KBM-7 (cell line): ENCODE measurements at regions not wholly inside any gene's neighbourhood (a gene's known extent, or its start where the extent isn't known, plus 50 kb on each side); places are given as distances from the start of the nearest gene placed in this dataset.
"Not testable (repeated sequence)": the region's sequence is repeated elsewhere in the genome, so short reads cannot be mapped to it uniquely, and the experiment has no call there.

Experiments
- DNase-seq: peaks from one replicate; pipeline ENCODE4 v3.0.0-alpha.2; 2015
- in situ Hi-C: fragments of 300-500 bp; cut with MboI; formaldehyde crosslinking; loops from 2 replicates; pipeline ENCODE4 v1.14.3; 2020; ENCODE audit warnings: low sequenced_read_pairs, low pct_unique_long_range_greater_than_20kb, mixed read lengths

GRCh38 chr2:38243186-38243880 is 133.7 kb downstream of the ATL2 start:
- no peak for DNase-seq

GRCh38 chr2:38239452-38239851 is 137.6 kb downstream of the ATL2 start:
- in situ Hi-C loops, result no loop called here
- DNase-seq, result no peak

More at GRCh38 chr2:38243186-38243880, 133.7 kb downstream of the ATL2 start:
- in situ Hi-C loops, result no loop called here

- in situ Hi-C loops, DNase-seq: not testable (repeated sequence)
These were observed 138.4 kb downstream of the ATL2 start for GRCh38 chr2:38238705-38239104.

GRCh38 chr2:38237311-38237710 is 139.8 kb downstream of the ATL2 start:
- in situ Hi-C loops, result no loop called here
- no peak for DNase-seq

- no peak for DNase-seq
- in situ Hi-C loops, result no loop called here
These were observed 143.7 kb downstream of the ATL2 start for GRCh38 chr2:38233231-38233983.

- no peak for DNase-seq
- in situ Hi-C loops, result no loop called here
These were observed 144.6 kb downstream of the ATL2 start for GRCh38 chr2:38232454-38232853.

- in situ Hi-C loops, result no loop called here
- no peak for DNase-seq
These were observed 146.3 kb downstream of the ATL2 start for GRCh38 chr2:38230756-38231155.

- DNase-seq, result no peak
- in situ Hi-C loops, result no loop called here
These were observed 148.3 kb downstream of the ATL2 start for GRCh38 chr2:38228753-38229152.

- in situ Hi-C loops, result no loop called here
- DNase-seq, result no peak
These were observed 149.0 kb upstream of the CYP1B1 start for GRCh38 chr2:38224821-38225437.

- in situ Hi-C loops, result no loop called here
- DNase-seq, result no peak
These were observed 148.2 kb upstream of the CYP1B1 start for GRCh38 chr2:38224181-38224580.

GRCh38 chr2:38223256-38223655 is 147.3 kb upstream of the CYP1B1 start:
- DNase-seq, result no peak
- in situ Hi-C loops, result no loop called here

GRCh38 chr2:38220164-38220563 is 144.2 kb upstream of the CYP1B1 start:
- no peak for DNase-seq
- in situ Hi-C loops, result no loop called here

- in situ Hi-C loops, result no loop called here
- DNase-seq, result no peak
These were observed 143.0 kb upstream of the CYP1B1 start for GRCh38 chr2:38218995-38219394.

- no peak for DNase-seq
- in situ Hi-C loops, result no loop called here
These were observed 142.6 kb upstream of the CYP1B1 start for GRCh38 chr2:38218591-38218991.

- no peak for DNase-seq
- in situ Hi-C loops, result no loop called here
These were observed 141.6 kb upstream of the CYP1B1 start for GRCh38 chr2:38217401-38218188.

GRCh38 chr2:38216886-38217285 is 140.9 kb upstream of the CYP1B1 start:
- no peak for DNase-seq
- in situ Hi-C loops, result no loop called here

- in situ Hi-C loops, result no loop called here
- no peak for DNase-seq
These were observed 140.0 kb upstream of the CYP1B1 start for GRCh38 chr2:38215993-38216392.

- in situ Hi-C loops, result no loop called here
- DNase-seq, result no peak
These were observed 139.6 kb upstream of the CYP1B1 start for GRCh38 chr2:38215522-38215921.

- in situ Hi-C loops, result no loop called here
These were observed 138.3 kb upstream of the CYP1B1 start for GRCh38 chr2:38214209-38214717.

More at GRCh38 chr2:38214209-38214717, 138.3 kb upstream of the CYP1B1 start:
- no peak for DNase-seq
